Neural progenitor cell (in vitro differentiated cells): ENCODE measurements at regions not wholly inside any gene's neighbourhood (a gene's known extent, or its start where the extent isn't known, plus 50 kb on each side); places are given as distances from the start of the nearest gene placed in this dataset.

ENCODE experiments used
- CTCF ChIP-seq: fragments of 200-600 bp; sonication (generic); IDR thresholded peaks from 2 replicates; pipeline ENCODE4 v1.5.1; 2017; ENCODE audit warnings: antibody characterized with exemption, mild to moderate bottlenecking
- EZH2 ChIP-seq: fragments of 200-600 bp; sonication (generic); IDR thresholded peaks from 2 replicates; pipeline ENCODE4 v1.6.1; 2017; ENCODE audit warnings: antibody characterized with exemption, mild to moderate bottlenecking, moderate library complexity
- EZH2phosphoT487 ChIP-seq: fragments of 200-600 bp; sonication (generic); IDR thresholded peaks from 2 replicates; pipeline ENCODE4 v1.6.1; 2017; ENCODE audit warnings: antibody characterized with exemption

GRCh38 chr16:25606069-25606468, 85.7 kb upstream of the HS3ST4 start:
- TF ChIP-seq CTCF, result no peak
- no peak for TF ChIP-seq EZH2phosphoT487
- no peak for TF ChIP-seq EZH2
